SJCRH30 (cell line): ENCODE measurements at regions not wholly inside any gene's neighbourhood (a gene's known extent, or its start where the extent isn't known, plus 50 kb on each side); places are given as distances from the start of the nearest gene placed in this dataset.

Source experiments
- DNase-seq, 2 experiments: peaks; one replicate each; pipeline ENCODE4 v3.0.0-alpha.2; 2015 to 2020
- H3K27ac ChIP-seq: fragments of 250-450 bp; sonication (Bioruptor Pico); 2 replicates; pipeline ENCODE4 v1.5.1; 2020; ENCODE audit warnings: mild to moderate bottlenecking, moderate library complexity
- H3K27me3 ChIP-seq: fragments of 250-450 bp; sonication (Bioruptor Pico); 2 replicates; pipeline ENCODE4 v1.5.1; 2020; ENCODE audit warnings: mild to moderate bottlenecking, moderate library complexity
- H3K36me3 ChIP-seq: fragments of 250-450 bp; sonication (Bioruptor Pico); 2 replicates; pipeline ENCODE4 v1.5.1; 2020; ENCODE audit warnings: mild to moderate bottlenecking, moderate library complexity
- H3K4me1 ChIP-seq: fragments of 250-450 bp; sonication (Bioruptor Pico); 2 replicates; pipeline ENCODE4 v1.5.1; 2020; ENCODE audit warnings: mild to moderate bottlenecking, moderate library complexity
- H3K4me3 ChIP-seq: fragments of 250-450 bp; sonication (Bioruptor Pico); 2 replicates; pipeline ENCODE4 v1.5.1; 2020; ENCODE audit warnings: mild to moderate bottlenecking, moderate library complexity
- H3K9me3 ChIP-seq: fragments of 250-450 bp; sonication (Bioruptor Pico); replicated peaks from 2 replicates; pipeline ENCODE4 v1.5.1; 2020; ENCODE audit warnings: mild to moderate bottlenecking, moderate library complexity

- H3K27me3 ChIP-seq, result no peaks in the 10 kb centered on the region
- no peaks in the 10 kb centered on the region for H3K9me3 ChIP-seq
- peak; percentile 48 to 72 for DNase-seq
- no peak overlapping the region for H3K27ac ChIP-seq
- H3K4me3 ChIP-seq, result no peak overlapping the region
- no peaks in the 10 kb centered on the region for H3K36me3 ChIP-seq
- H3K4me1 ChIP-seq, result peaks cover 3% of the 10 kb centered on the region; the same call in 1 of the 2 replicates
Measured at GRCh38 chr16:85420501-85421337, 192.4 kb upstream of the GSE1 start.

GRCh38 chr16:85421338-85422195, 191.6 kb upstream of the GSE1 start:
- Histone ChIP-seq H3K36me3 (no peaks in the 10 kb centered on the region), H3K27ac (no peak overlapping the region), H3K4me1 (peaks cover 3% of the 10 kb centered on the region; the same call in 1 of the 2 replicates), H3K9me3 (no peaks in the 10 kb centered on the region), H3K27me3 (no peaks in the 10 kb centered on the region), H3K4me3 (no peak overlapping the region)
- DNase-seq, result no peak

- DNase-seq, result no peak
- H3K4me1 ChIP-seq, result peaks cover 3% of the 10 kb centered on the region; the same call in 1 of the 2 replicates
Measured at GRCh38 chr16:85422196-85422631, 190.9 kb upstream of the GSE1 start.

GRCh38 chr16:85422632-85423550, 190.2 kb upstream of the GSE1 start:
- no peaks in the 10 kb centered on the region for H3K27me3 ChIP-seq
- no peaks in the 10 kb centered on the region for H3K36me3 ChIP-seq

More at GRCh38 chr16:85422196-85422631, 190.9 kb upstream of the GSE1 start:
- no peak overlapping the region for H3K27ac ChIP-seq
- H3K9me3 ChIP-seq, result no peaks in the 10 kb centered on the region
- no peak overlapping the region for H3K4me3 ChIP-seq
- no peaks in the 10 kb centered on the region for H3K36me3 ChIP-seq
- no peaks in the 10 kb centered on the region for H3K27me3 ChIP-seq

GRCh38 chr16:85423631-85424030, 189.5 kb upstream of the GSE1 start:
- Histone ChIP-seq H3K9me3 (no peaks in the 10 kb centered on the region), H3K4me1 (peaks cover 3% of the 10 kb centered on the region; the same call in 1 of the 2 replicates), H3K27ac (no peak overlapping the region), H3K27me3 (no peaks in the 10 kb centered on the region), H3K4me3 (no peak overlapping the region), H3K36me3 (no peaks in the 10 kb centered on the region)
- peak in 1 of 2 experiments; percentile 0 for DNase-seq

More at GRCh38 chr16:85422632-85423550, 190.2 kb upstream of the GSE1 start:
- DNase-seq, result no peak
- Histone ChIP-seq H3K9me3 (no peaks in the 10 kb centered on the region), H3K4me1 (peaks cover 3% of the 10 kb centered on the region; the same call in 1 of the 2 replicates), H3K4me3 (no peak overlapping the region), H3K27ac (no peak overlapping the region)

- Histone ChIP-seq H3K27ac (no peak overlapping the region), H3K27me3 (no peaks in the 10 kb centered on the region), H3K4me1 (peaks cover 3% of the 10 kb centered on the region; the same call in 1 of the 2 replicates), H3K36me3 (no peaks in the 10 kb centered on the region), H3K9me3 (no peaks in the 10 kb centered on the region), H3K4me3 (no peak overlapping the region)
- DNase-seq, result peak in 1 of 2 experiments; percentile 0
Measured at GRCh38 chr16:85424260-85425073, 188.7 kb upstream of the GSE1 start.

GRCh38 chr16:85425074-85425662, 188.0 kb upstream of the GSE1 start:
- Histone ChIP-seq H3K4me1 (peaks cover 3% of the 10 kb centered on the region; the same call in 1 of the 2 replicates), H3K27ac (no peak overlapping the region), H3K27me3 (no peaks in the 10 kb centered on the region)

GRCh38 chr16:85426806-85427205, 186.3 kb upstream of the GSE1 start:
- no peaks in the 10 kb centered on the region for H3K27me3 ChIP-seq
- H3K4me1 ChIP-seq, result no peaks in the 10 kb centered on the region
- H3K4me3 ChIP-seq, result no peak overlapping the region
- H3K9me3 ChIP-seq, result no peaks in the 10 kb centered on the region
- H3K27ac ChIP-seq, result no peak overlapping the region
- H3K36me3 ChIP-seq, result no peaks in the 10 kb centered on the region
- peak in 1 of 2 experiments; percentile 0 for DNase-seq

More at GRCh38 chr16:85425074-85425662, 188.0 kb upstream of the GSE1 start:
- no peak overlapping the region for H3K4me3 ChIP-seq
- peak in 1 of 2 experiments; percentile 2 for DNase-seq
- no peaks in the 10 kb centered on the region for H3K9me3 ChIP-seq
- H3K36me3 ChIP-seq, result no peaks in the 10 kb centered on the region

GRCh38 chr16:85428168-85428898, 184.8 kb upstream of the GSE1 start:
- peak; percentile 11 to 25 for DNase-seq
- no peak overlapping the region for H3K4me3 ChIP-seq
- H3K27ac ChIP-seq, result no peak overlapping the region
- H3K27me3 ChIP-seq, result no peaks in the 10 kb centered on the region
- H3K4me1 ChIP-seq, result no peaks in the 10 kb centered on the region
- no peaks in the 10 kb centered on the region for H3K9me3 ChIP-seq
- no peaks in the 10 kb centered on the region for H3K36me3 ChIP-seq

- Histone ChIP-seq H3K4me3 (no peak overlapping the region), H3K27ac (no peak overlapping the region), H3K9me3 (no peaks in the 10 kb centered on the region), H3K4me1 (no peaks in the 10 kb centered on the region), H3K36me3 (no peaks in the 10 kb centered on the region), H3K27me3 (no peaks in the 10 kb centered on the region)
- DNase-seq, result peak in 1 of 2 experiments; percentile 2
Measured at GRCh38 chr16:85428899-85429775, 184.0 kb upstream of the GSE1 start.

GRCh38 chr16:85429776-85430522, 183.2 kb upstream of the GSE1 start:
- H3K4me3 ChIP-seq, result no peak overlapping the region
- H3K36me3 ChIP-seq, result no peaks in the 10 kb centered on the region
- no peak for DNase-seq
- H3K4me1 ChIP-seq, result no peaks in the 10 kb centered on the region
- H3K9me3 ChIP-seq, result no peaks in the 10 kb centered on the region
- H3K27me3 ChIP-seq, result no peaks in the 10 kb centered on the region
- H3K27ac ChIP-seq, result no peak overlapping the region
